GDM1 (cell line): ENCODE measurements at regions not wholly inside any gene's neighbourhood (a gene's known extent, or its start where the extent isn't known, plus 50 kb on each side); places are given as distances from the start of the nearest gene placed in this dataset.
"Not testable (repeated sequence)": the region's sequence is repeated elsewhere in the genome, so short reads cannot be mapped to it uniquely, and the experiment has no call there.

Experiments
- DNase-seq: peaks from one replicate; lab custom pipeline; 2025; lab: John Stamatoyannopoulos, UW

DNA sequence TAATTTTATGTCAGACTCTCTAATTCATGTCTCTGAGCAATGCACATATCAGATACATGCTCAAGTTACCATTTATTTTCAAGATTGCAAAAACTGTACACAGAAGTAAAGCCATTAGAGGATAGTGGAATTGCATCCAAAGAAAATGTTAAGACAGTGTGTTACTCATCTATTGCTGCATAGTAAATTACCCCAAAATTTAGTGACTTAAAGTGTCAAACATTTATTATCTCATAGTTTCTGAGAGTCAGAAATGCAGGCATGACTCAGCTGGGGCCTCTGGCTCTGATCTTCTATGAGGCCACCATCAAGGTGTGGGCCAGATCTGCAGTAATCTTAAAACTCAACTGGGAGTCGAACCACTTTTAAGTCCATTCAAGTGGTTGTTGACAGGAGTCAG lies 275.2 kb downstream of the QDPR start:
- DNase-seq: no peak

DNA sequence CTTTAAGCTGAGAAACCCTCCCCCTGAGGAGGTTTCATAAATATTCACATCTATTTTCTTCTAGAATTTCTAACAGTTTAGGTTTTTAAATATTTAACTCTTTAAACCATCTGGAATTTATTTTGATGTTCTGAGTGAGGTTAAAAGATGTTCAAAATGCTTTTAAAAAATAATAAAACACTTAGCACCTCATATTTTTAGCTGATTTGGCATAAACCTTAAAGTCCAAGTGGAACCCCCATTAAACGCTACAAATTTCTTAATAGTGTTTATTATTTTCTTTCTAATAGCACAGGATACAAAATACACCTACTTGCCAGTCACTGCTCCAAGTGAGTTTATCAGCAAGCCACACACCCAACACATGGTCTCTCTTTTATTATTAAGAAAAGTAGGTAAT lies 277.2 kb downstream of the QDPR start:
- DNase-seq: no peak

DNA sequence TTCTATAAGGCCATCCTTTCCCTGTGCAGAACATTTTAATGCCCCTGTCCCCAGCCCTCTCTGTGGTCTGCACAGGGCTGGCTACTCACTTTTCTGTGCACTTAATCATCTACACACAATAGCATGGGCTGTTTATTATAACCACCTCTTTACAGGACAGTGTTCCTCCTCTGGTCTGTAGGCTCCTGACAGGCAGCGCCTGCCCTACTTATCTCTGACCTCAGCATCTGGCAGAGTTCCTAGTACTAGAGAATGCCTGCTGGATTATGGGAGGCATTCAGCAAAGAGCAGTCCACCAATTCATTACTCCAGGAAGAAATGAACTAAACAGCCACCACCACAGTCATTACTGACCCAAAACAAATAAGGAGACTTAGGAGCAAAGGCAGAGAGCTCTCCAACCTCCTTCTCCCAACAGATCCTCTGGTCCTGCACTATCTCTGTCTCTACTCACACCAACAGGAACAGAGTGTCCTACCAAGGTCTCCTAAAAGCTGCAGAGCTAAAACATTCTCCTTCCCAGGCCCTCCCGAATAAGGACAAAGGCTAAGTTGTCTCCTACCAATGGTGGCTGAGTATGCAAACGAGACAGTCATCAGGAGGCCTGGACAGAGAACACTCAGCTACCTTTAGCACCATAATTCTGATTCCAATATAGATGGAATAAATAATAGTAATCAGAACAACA lies 279.2 kb downstream of the QDPR start:
- no peak for DNase-seq

DNA sequence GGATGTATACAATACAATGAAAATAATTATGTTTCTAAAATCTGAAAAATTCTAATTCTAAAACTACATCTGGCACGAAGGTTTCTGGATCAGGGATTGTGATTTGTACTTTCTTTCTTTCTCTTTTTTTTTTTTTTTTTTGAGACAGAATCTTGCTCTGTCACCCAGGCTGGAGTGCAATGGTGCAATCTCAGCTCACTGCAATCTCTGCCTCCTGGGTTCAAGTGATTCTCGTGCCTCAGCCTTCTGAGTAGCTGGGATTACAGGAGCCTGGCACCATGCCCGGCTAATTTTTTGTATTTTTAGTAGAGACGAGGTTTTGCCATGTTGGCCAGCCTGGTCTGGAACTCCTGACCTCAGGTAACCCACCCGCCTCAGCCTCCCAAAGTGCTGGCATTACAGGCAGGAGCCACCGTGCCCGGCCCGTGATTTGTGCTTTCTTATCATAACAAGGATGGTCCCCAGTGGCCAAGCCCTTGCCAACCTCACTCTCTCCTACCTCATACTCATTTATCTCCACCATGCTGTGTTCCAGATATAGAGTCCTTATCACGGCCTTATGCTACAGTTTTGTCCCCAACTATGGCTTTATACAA lies 279.9 kb downstream of the QDPR start:
- DNase-seq: not testable (repeated sequence)

DNA sequence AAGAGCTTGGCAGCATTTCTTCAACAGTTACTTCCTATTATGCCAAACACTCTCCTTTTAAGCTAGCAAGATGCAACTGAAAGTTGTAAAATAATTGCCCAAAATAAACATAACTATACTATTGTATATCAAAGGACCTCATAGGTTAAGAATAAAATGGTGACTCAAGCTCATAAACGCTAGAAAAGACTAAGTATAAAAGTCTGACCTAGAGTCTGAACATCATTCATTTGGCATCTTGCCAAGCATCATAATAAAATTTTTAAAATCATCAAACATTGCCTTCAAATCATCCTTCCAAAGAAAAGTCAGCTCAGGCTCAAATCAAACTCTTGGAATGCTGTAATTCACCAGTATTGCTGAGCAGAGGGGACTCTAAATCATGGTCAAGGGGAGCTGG lies 281.2 kb downstream of the QDPR start:
- DNase-seq: no peak

DNA sequence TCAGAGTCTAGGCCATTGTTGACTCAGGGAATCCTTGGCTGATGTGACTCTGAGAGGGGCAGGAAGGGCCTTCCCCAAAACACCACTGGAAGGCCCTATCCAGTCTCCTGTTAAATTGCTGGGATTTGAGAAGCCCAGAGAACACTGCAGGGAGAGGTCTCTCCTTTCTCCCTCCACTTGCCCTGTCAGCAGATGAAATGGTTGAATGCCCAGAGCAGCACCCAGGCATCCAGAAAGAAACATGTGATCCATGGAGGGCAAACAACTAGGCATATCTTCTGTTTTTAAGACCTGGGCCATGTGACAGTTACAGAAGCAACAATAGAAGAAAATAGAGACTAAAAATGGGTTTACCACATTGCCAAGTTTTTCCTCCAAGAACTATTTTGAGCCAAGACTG lies 291.1 kb downstream of the QDPR start:
- no peak for DNase-seq

DNA sequence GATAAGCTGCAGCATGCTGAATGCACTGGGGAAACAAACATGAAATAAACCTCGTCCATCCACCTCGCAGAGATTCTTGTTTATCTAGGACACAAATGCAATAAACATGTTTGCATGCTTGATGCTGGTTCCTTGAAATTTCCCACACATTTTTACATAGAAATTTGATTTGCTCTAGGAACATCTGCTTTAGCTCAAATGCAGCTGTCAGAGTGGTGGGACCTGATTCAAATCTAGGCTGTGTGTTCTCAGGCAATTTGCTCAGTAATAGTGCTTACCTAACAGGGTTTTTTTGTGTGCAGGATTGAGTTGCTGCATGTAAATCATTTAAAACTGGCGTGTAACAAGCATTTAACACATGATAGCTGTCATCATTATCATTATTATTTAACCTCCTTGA lies 293.1 kb downstream of the QDPR start:
- DNase-seq: no peak

DNA sequence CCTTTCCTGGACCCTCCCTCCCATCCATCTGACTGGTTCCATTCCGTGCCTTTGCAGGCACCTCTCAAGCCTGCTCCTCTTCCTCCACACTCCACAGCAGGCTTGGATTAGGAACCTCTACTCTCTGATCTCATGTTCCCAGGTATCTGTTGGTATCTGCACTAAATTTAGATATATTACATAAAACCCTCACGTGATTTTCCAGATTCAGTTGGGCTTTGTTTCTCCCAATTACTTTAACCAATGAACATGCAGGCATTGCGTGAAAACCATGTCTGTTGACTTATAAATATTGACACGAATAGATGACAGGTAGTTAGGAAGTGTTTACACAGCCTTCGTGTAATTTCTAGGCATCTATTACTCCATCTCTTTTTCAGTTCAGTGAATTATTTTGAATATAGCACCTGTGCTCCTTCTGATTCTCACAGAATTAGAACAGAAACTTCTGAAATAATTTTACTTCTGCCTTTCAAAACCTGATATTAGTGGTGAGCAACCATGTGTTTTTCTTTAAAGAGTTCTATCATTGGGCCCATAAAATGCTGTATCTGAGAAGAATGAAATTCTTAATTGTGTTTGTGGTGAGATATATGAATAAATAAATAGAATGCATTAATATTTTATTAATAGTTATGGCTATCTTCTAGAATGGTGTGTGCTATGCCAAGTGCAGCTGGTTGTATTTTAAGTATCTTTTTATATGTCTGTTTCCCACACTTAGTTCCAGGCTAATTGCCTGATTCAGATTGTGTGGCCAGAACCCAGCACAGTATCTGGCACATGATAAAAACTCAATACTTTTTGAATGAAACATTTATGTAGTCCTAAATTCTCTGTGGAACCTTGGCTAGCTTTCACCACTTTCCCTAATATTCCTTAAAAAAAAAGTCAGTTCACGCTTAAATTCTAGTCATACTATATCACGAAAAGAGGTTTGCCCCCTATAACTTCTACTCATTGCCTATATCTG lies 304.8 kb downstream of the QDPR start:
- no peak for DNase-seq

DNA sequence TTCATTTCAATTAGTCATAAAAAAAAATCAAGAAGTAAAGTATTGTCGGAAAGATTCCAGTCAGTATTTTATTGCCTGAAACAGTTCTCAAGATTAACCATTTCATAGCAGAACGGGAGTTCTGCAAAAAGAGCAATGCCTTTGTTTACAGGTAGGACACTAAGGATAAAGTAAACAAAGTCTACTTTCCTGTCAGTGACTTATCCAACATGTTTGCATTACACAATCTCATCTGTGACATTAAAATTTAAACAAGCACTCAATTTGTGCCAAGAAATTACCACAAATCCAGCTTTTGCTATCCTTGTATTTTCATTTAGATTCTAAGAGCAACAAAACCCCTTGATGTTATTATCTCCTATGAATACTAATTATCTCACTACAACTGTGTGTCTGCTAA lies 306.5 kb upstream of the LDB2 start:
- no peak for DNase-seq

DNA sequence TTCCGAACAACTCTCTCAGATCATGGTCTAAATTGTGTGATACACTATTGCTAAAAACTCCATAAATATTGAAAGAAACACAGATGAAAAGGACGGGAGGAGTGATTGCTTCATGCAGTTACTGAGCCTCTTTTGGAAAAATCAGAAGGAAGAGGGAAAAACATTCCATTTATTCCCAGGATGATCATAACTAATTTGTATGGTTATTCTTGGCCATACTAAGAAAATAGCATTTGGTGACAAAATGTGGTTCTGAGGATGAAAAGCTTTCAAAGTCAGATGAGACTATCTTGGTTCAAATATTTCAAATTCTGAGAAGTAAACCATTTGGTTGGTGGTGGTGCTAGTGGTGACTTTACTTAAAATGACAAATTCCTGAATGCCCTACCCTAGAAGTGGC lies 305.4 kb upstream of the LDB2 start:
- no peak for DNase-seq

DNA sequence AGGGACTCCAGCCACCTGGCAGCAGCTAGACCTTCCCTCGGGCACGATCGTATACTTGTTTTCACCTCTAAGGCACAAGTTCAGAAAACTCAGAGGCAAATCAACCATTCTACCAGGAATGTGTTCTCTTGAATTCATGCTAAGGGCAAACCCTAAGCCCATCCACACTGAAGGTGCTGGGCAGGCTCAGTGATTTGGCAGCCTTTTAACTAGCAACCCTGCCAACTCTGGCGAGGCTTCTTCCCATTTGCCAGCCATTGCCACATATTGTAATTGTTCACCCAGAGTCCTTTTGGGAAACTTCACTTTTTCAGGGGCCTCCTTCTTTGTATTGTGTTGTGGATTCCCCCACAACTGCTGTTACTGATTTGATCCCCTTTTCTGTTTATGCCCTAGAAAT lies 298.6 kb upstream of the LDB2 start:
- DNase-seq: no peak

DNA sequence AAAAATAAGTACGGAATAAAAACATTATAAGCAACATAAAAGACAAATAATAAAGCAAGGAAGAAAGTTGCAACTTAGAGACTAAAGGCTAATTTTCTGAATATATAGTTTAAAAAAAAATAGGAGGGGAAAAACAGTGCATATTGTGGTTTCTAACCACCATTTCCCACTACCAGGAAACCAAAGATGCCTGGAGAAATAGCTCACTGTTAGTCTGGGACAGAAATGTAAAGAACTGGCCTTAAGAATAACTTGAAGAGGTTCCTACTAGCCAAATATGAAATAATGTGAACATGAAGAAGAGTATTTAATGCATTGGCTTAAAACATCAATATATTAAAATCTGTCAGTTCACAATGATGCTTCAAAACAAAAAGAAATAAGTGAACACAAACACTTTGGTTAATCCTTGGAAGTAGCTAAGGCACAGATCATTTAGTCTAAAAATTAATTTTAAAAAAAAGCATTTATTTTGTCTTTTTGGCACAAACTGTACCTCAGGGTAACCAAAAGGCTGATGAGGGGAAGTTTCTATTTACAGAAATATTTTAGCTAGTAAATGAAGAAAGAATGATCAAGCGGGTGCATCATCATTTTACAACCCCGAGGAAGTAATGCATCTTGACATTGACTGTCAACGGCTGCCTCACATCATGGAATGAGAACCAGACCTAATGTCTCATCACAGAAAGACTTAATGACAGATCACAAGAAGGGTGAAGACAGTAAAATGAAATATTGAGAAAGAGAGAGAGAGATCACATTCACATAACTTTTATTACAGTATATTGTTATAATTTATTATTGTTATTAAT lies 297.2 kb upstream of the LDB2 start:
- DNase-seq: no peak

DNA sequence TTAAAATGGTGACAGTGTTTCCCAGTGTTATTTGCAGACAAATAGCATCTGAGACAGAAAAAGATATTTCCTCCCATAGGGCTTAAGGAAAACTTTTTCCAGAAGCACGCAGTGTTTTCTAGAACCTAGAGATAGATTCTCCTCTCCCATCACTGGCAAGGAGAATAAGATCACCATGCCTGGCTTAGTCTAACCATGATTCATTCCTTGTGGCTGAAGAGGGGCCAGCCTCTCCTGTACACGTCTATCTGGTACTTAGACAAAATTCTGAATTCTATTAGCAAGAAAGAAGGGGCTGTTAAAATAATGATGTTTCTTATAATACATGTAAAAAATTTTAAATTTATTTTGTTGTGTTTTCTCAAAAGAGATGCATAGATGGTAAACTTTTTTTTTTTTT lies 296.1 kb upstream of the LDB2 start:
- DNase-seq: no peak

DNA sequence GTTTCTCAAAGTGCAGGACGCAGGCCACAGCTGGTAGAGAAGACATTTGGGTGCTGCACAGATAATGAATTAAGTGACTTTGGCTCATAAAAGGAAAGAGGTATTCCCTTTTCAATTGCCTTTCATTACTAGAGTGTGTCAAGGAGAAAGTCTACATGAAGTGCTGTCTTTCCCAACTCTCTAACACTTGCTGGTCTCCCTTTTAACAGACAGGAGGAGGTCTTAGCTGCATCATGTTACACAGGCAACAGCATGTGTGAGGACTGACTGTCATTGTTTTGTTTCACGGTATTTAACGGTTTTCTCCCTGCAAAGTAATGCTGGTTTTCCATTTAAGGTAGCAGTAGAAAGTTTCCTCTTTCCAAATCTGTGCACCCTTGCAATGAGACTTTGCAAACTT lies 291.3 kb upstream of the LDB2 start:
- no peak for DNase-seq

DNA sequence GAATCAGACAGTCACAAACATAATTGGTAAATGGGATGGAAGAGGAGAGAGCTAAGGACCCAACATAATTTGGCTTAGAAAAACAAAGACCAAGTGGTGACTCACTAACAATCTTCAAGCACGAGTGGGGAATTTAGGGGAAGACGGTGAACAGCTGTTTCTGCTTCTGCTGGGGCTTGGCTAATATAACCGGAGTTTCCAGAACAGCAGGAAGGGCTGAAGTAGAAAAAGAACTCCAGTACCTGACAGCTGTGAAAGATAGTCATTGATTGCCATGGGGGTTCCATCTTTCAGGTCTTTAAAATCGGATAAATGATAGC lies 290.9 kb upstream of the LDB2 start:
- DNase-seq: no peak

DNA sequence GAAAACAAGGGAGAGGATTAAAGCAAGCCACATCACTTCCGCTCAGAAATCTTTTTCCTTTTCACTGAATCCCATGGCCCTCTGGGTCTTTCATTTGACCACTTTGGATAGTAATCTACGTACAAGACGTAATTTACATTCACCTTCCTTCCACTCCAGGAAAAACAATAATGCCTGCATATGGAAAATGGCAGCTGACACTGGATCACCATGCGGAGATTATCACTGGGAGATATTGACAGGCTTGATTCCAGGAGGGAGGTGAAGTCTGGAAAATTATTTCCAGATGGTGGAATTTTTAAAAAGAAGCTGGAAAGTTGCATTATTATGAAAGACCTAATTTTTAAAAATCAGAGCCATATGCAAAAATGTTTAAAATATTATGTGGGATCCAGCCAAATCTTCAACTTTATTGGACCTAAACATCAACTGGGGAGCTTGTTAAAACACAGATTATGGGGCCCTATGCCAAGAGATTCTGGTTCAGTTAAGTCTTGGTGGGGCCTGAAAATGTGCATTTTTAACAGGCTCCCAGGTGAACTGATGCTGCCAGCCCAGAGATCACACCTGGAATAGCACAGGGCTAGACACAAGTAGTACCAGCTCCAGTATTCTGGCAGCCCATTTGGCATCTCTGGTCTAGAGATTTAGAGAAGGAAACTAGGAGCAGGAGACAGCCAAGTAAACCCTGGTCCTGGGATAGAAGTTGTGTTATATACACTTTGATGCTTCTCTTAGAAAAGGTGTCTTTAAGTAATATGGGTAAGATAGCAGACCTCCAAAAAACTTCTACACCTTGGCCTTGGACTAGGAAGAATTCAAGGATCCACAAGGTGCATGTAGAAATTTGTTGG lies 290.3 kb upstream of the LDB2 start:
- no peak for DNase-seq

DNA sequence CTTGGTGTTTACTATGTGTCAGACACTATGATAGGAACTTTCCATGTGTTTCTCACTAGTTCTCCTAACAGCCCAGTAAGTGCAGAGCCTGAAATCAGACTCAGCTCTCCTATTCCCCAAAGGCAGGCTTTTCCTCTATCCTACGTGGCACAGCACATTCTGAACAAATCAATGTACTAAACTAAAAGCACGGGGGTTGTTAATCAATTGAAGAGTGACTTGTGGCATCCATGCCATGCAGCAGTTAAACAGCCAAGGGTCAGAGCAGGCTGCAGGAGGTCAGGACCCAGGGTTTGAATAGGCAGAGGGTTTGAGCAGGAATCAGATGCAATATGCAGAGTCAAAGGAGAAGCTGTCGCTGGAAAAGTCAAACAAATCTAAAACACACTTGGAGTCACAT lies 289.7 kb upstream of the LDB2 start:
- no peak for DNase-seq

DNA sequence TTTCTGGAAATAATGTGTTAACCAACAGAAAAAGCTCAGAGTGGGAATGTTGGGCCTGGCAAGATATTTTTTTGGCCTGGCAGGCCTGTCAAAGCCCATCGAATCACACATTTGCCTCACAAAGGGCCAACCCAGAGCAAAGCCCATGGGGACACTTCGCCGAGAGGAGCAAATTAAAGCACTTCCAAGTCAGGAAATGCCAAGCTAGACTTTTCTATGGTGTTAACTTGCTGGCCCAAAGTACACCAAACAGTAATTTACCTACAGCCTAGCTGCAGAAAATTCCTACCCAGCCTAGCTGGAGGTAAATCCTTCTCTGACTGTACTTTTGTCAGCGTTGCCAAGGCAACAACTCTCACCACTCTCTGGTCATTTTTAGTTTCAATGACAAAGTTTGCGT lies 288.6 kb upstream of the LDB2 start:
- no peak for DNase-seq

DNA sequence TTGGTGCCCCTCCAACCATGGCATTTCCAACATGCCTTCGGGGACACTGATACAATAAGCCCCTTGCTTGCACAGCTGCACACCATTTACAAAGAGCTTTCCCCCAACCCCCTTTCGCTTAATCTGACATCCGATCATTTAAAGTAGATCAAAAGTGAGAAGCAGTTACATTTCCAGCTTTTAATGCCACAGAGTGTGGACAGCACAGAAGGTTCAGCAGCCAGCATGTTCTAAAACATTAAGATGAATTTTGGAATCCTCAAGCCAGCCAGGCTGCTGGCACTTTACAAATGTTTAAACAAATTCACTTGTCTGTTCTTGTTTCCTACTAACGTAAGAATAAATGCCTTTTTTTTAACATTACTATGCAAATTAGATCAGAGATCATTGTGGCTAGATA lies 284.4 kb upstream of the LDB2 start:
- no peak for DNase-seq

DNA sequence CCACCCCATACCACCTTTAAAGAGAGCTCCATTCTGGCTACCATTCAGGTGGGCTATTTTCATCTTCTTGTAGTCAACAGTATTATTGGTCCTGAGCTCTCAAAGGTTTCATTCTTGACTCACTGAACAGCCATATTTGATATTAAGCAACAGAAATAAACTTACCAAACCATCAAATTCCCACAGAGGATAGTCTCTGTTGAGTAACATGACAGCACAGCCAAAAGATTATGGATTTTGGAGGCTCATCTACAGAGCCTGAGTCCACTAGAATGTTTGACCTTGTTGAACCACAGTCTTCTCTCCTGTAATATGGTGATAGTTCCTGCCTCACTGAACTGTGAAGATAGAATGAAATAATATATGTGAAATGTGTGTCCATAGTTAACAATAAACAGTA lies 276.3 kb upstream of the LDB2 start:
- no peak for DNase-seq

DNA sequence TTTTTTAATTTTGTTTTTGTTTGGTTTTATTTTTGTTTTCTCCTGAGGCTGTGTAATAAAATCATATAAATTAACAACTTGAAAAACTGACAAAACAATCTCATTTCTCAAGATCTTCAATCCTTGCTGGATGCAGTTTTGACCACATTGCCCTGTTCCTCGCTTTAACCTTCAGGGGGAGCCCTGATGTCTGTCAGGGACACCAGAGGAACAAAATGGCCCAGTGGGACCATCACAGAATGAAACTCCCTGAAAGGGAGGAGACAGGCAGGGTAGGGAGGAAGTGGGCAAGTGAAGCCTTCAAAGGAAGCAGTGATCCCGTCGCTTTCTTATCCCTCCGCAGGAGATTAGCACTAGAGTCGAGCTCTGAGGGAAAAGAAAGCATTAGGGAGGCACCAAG lies 274.9 kb upstream of the LDB2 start:
- DNase-seq: no peak

DNA sequence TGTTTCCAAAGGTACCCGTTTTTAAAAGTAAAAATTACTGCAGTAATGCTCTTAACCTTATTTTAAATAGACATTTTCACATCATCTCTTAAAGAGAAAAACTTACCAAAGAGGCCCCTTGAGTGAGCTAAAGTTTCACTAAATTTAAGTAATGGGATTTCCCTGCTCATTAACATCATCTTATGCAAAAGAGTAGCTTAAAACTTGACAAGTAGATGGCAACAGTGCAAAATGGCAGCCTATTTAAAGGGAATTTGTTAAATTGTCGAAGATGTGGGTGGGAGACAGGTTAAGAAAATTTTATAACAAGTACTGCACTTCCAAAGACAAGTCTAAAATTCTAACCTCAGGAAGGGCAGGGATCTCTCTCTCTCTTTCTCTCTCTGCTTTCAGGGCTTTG lies 271.7 kb upstream of the LDB2 start:
- no peak for DNase-seq
